Sciatic nerve (tissue), 2 donors: ENCODE measurements at regions not wholly inside any gene's neighbourhood (a gene's known extent, or its start where the extent isn't known, plus 50 kb on each side); places are given as distances from the start of the nearest gene placed in this dataset.
"Not testable (repeated sequence)": the region's sequence is repeated elsewhere in the genome, so short reads cannot be mapped to it uniquely, and the experiment has no call there.

Experiments
- ATAC-seq: fragments of 200-7000 bp; cut with Tn5 transposase; one replicate; pipeline ENCODE4 v1.9.1; 2020; ENCODE audit warnings: mild to moderate bottlenecking, moderate library complexity
- DNase-seq: peaks from one replicate; pipeline ENCODE4 v3.0.0-alpha.2; 2020; ENCODE audit warnings: low spot score
- intact Hi-C: fragments of 100-400 bp; cut with DNase I; formaldehyde crosslinking; loops from one replicate; pipeline ENCODE4 v1.14.2; 2022
- donor health status: DM: no; HTN: no; CAD: no.
- donor health status: DM: no; HTN: no; CAD: no.

DNA sequence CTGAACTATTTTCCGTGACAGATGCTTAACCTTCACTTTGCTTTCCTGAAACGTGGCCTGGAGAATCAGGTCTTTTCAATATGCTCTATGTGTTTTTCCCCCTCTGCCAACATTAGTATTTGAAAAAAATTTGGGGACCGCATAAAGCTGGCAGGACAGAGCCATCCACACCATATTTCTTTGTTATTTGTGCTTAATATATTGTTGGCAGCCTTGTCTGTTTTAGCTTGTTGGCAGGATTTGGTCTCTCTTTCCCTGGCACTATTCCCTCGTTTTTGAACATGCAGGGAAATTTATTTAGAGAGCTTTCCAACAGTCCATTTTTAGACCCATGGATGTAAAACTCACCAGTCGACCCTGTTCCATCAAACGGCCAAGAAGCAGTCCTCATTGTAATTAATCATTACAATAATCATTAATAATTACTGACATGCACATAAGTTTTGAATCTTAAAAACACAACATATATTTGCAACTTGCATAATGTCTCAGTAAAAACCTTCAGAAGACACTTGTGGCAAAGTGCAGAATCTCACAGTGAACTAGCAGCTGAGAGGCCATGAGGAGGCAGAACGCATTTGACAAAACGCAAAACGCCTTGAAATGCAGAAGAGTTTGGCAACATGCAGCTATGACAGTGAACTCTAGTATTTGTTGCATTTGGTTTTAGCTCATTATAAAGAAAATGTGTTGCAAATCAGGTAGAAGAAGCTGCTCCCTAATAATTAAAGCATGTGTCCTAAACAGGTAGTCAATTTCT lies 514.2 kb downstream of the C6orf118 start:
- intact Hi-C loops = no loop called here
- DNase-seq (no peak), ATAC-seq (no peak)

DNA sequence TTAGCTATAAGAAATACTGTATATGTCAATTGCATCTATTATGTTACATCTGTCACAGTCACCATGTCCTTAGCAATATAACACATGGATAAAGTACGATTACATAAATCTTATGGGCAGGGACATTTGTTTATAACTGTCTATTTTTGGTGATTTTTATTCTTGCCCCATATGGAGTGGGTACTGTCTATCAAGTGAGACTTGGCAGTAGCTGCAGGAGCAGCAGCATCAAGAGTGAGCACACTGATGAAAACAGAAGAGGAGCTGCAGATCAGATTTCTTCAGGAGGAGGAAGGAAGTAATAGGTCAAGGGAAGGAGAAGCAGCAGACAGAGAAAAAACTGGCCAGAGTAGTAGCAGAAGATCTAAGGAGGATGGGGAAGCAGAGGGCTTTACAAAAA lies 516.7 kb downstream of the C6orf118 start:
- intact Hi-C loops = no loop called here
- no peak for DNase-seq
- ATAC-seq = no peak

DNA sequence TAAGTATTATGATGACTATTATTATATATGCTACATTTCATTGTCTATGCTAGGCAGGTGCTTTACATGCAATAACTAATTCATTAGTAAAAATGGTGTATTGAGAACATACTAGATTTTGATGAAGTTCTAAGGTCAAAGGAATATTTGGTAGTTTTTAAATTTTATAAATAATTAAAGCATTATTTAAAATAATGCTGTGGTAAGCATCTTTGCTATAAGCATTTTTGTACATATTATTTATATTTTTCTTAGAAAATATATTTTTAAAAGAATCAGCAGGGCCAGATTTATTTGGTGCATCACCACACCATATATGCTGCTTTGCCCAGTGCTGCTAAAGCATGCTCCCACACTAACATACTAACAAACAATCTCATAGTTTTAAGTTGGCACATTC lies 517.9 kb downstream of the C6orf118 start:
- intact Hi-C loops = no loop called here
- DNase-seq (no peak), ATAC-seq (no peak)

DNA sequence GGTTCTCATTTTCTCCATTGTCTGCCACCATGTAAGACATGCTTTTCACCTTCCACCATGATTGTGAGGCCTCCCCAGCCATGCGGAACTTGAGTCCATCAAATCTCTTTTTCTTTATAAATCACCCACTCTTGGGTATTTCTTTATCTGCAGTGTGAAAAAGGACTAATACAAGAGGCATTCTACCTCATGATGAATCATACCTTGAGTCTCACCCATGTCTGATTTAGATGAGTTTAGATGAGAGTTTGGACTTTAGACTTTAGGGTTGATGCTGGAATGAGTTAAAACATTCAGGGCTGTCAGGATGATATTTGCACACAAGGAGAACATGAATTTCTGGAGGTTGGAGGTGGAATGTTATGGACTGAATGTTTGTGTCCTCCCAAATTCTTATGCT lies 545.6 kb downstream of the C6orf118 start:
- ATAC-seq (no peak), DNase-seq (no peak)
- intact Hi-C loops = no loop called here

- DNase-seq = no peak
- intact Hi-C loops = no loop called here
Measured at GRCh38 chr6:164757451-164757850, 552.0 kb downstream of the C6orf118 start.

GRCh38 chr6:164756723-164757122 lies 552.7 kb downstream of the C6orf118 start:
- DNase-seq (no peak), ATAC-seq (no peak)
- intact Hi-C loops = no loop called here

More at GRCh38 chr6:164757451-164757850, 552.0 kb downstream of the C6orf118 start:
- no peak for ATAC-seq

DNA sequence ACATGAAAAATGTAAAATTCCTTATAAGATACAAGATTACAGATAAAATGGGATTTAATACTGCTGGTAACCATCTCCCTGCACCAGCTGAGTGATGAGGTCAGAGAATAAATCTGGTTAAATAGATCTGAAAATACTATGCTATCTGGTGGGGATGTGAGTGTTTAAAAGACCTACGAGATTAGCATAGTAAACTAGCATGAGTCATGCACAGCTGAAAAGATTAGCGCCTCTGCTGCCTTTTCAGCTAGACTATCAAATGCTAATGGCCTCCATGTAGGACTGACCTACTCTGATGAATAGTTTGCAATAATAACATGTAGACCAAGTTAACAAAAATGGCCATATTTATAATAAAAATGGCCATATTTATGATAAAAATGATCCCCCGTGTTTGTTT lies 553.3 kb downstream of the C6orf118 start:
- no peak for DNase-seq
- intact Hi-C loops = no loop called here
- ATAC-seq = no peak

DNA sequence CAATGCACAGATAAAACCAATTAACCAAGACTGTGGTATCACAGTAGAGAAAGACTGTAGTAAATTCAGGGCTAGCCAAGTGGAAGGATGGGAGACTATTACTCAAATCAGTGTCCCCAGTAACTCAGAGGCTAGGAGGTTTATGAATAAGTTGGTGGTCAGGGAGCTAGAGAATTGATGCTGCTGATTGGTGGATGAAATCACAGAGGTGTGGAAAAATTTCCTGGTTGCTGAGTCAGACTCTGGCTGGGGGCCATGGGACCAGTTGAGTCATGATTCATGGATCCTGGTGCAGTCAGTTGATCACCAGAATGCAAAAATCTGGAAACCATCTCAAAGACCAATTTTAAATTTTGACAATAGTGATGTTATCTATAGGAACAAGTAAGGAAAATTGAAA lies 555.9 kb downstream of the C6orf118 start:
- intact Hi-C loops = no loop called here
- DNase-seq (no peak), ATAC-seq (no peak)

DNA sequence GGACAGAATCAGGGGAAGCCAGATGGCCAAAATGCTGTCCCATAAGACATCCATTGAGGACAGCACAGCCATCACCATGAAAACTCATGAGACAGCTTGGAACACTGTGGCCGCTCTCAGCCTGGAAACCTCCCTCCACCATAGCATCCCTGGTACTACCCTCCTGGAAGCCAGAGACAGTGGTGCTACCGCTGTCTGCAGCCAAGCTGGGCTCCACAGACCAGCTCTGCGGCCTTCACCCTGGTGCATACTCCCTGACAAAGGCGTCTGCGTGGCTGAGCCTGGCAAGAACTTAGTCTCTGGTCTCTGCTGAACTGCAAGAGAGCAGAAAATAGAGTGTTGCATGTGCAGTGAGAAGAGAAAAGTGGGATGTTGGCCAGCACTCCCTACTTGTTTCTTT lies 558.0 kb downstream of the C6orf118 start:
- ATAC-seq (no peak), DNase-seq (no peak)
- intact Hi-C loops = no loop called here

GRCh38 chr6:164750128-164750527 lies 559.3 kb downstream of the C6orf118 start:
- DNase-seq = no peak
- ATAC-seq = no peak
- intact Hi-C loops = no loop called here

DNA sequence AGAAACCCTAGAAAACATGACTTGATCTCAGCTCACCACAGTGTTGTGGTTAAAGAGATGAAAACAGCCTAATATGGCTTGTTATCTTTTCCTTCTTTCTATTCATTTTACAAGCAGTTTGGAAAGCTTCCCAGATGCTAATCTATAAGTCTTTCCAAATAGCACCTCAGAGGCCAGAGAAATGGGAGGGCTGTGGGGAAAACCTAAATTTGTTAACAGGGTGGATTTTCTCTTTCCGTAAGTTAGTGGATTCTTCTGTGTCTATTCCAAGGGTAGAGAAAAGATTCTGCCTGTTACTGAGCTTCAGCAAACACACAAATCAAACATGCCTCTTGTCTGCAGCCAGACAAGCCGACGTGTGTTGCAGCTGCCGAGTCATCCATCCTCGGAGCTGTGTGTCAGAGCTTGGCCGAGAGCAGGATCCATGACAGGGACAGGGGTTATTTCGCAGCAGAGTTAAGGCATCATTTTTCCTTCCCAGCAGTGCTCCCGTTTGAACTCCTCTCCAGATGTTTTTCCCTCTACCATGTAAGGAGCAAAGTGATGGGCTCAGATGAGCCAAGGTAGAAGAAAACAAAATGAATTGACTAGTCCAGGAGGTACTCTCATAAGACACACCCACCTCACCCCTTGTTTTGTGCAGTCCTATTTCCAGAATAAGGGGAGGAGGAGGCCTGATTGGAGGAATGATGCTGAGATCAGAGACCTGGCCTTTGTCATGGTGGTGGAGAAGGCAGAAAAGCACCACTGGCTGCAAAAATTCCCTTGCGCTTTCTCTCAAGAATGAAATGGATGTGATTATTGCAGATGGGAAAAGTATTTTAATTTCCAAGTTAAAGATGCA lies 560.0 kb downstream of the C6orf118 start:
- DNase-seq (no peak), ATAC-seq (peak; percentile 60)
- intact Hi-C loops = no loop called here

DNA sequence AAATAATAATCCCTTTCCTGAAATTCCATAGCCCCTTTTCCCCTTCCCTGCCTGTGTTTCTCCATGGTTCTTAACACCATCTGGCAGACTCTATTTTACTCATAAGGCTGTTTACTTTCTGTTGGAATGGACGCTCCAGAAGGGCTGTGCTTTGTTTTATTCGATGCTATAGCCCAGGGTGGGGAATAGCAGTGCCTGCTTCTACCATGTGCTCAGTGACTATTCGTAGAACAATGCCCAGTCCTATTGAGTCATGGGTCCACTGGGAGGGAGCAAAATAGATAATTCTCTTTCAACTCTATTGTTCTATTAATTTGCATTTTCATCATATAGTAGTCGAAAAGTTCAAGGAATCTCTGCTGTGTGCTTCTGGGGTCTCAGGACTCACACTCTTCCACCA lies 565.1 kb downstream of the C6orf118 start:
- DNase-seq = no peak
- no peak for ATAC-seq
- intact Hi-C loops = no loop called here

GRCh38 chr6:164741938-164742451 lies 567.4 kb downstream of the C6orf118 start:
- intact Hi-C loops = no loop called here
- DNase-seq (no peak), ATAC-seq (no peak)

DNA sequence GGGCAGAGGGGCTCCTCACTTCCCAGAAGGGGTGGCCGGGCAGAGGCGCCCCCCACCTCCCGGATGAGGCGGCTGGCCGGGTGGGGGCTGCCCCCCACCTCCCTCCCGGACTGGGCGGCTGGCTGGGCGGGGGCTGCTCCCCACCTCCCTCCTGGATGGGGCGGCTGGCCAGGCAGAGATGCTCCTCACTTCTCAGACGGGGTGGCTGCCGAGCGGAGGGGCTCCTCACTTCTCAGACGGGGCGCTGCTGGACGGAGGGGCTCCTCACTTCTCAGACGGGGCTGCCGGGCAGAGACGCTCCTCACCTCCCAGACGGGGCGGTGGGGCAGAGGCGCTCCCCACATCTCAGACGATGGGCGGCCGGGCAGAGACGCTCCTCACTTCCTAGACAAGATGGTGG lies 573.3 kb downstream of the C6orf118 start:
- DNase-seq, intact Hi-C loops, ATAC-seq: not testable (repeated sequence)

DNA sequence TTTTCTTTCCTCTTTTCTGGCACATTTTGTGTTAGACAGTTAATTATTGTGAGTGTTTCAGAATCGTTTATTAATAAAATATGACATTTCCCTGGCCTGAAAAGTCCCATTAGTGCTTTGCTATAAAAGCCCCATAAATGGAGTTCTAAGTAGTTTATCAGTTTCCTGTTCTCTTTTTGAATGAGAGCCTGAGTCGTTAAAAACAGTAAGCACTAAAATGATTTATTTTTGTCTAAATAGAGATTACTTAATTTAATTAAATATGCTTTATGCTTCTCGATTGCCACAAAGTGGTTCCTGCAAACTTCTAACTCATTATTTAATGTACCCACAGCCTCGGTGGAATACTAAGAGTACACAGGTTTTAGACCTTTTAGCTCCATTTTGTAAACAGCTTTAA lies 577.9 kb downstream of the C6orf118 start:
- DNase-seq (no peak), ATAC-seq (no peak)
- intact Hi-C loops = no loop called here

DNA sequence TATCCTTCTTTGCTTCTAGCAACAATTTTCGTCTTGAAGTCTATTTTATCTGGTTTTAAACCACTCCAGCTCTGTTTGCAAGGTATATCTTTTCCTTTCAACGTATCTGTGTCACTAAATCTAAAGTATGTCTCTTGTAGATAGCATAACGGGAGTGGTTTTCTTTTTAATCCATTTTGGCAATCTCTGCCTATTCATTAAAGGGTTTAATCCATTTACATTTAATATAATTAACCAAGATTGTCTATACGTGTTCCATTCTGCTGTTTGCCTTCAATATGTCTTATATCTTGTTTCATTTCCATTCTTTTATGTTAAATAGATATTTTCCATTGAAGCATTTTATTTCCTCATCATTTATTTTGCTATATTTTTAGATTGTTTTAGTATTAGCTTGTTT lies 587.9 kb downstream of the C6orf118 start:
- DNase-seq = no peak
- intact Hi-C loops = no loop called here
- ATAC-seq = no peak

- intact Hi-C loops = no loop called here
- DNase-seq (no peak), ATAC-seq (no peak)
Measured at GRCh38 chr6:164700497-164700896, 608.9 kb downstream of the C6orf118 start.

GRCh38 chr6:164695896-164696295 lies 613.5 kb downstream of the C6orf118 start:
- DNase-seq (no peak), ATAC-seq (no peak)
- intact Hi-C loops = no loop called here

DNA sequence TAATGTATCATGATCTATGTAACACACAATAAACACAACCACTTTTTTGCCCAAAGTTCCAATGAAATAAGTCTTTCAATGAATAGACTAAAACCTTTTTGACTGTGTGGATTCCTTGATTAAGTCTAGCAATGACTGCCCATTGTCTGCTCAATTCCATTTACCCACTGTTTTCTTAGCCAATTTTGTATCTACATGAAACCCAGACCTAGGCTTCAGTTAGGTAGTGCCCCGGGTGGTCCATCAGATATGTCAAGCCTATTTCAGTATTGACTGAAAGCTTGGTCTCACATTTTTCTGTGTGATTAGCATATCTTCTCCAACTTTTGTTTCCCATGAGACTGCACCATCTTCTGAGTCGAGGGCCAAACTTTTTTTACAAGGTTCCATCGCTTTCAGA lies 615.0 kb downstream of the C6orf118 start:
- intact Hi-C loops = no loop called here
- ATAC-seq = no peak
- DNase-seq = no peak

DNA sequence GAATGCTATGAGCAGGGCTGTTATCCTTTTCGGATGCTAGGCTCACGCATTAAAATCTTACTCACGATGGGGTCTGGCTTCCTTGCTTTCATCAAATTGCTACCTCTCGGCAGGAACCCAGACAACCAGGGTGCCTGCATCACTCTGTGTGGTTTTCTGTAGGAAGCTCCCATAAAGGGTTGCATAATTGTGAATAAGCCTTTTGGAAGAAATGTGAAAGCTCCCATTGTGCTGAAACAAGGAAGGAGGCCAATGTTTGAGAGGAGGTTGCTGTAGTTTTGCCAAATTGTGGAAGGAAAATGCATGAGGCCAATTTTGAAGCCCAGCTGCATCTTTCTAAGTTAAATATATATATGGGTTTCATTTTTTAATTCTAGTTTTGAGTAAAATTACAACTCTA lies 615.5 kb downstream of the C6orf118 start:
- peak; percentile 86 for ATAC-seq
- intact Hi-C loops = no loop called here
- DNase-seq = no peak
